ENCODE measurements at regions not wholly inside any gene's neighbourhood (a gene's known extent, or its start where the extent isn't known, plus 50 kb on each side); places are given as distances from the start of the nearest gene placed in this dataset.

GRCh38 chr14:84546236-84546635 is 983.7 kb upstream of the FLRT2 start:
- Mint-ChIP-seq H3K4me1 (no peaks in the 10 kb centered on the region), H3K36me3 (ENCODE audit: low read depth) (no peaks in the 10 kb centered on the region), H3K27me3 (no peaks in the 10 kb centered on the region), H3K27ac (no peak overlapping the region), H3K4me3 (no peak overlapping the region), H3K9me3 (no peaks in the 10 kb centered on the region)
- no peak for DNase-seq
- intact Hi-C loops (cut with micrococcal nuclease): no loop called here

- Mint-ChIP-seq H3K4me1 (no peaks in the 10 kb centered on the region), H3K36me3 (ENCODE audit: low read depth) (no peaks in the 10 kb centered on the region), H3K27ac (no peak overlapping the region), H3K27me3 (no peaks in the 10 kb centered on the region), H3K4me3 (no peak overlapping the region), H3K9me3 (peaks cover 18% of the 10 kb centered on the region)
- intact Hi-C loops (cut with micrococcal nuclease): no loop called here
- no peak for DNase-seq
Measured at GRCh38 chr14:84554136-84554535, 975.8 kb upstream of the FLRT2 start.

GRCh38 chr14:84555493-84555892 is 974.5 kb upstream of the FLRT2 start:
- DNase-seq: no peak
- Mint-ChIP-seq H3K27me3 (no peaks in the 10 kb centered on the region), H3K36me3 (ENCODE audit: low read depth) (no peaks in the 10 kb centered on the region), H3K9me3 (peaks cover 21% of the 10 kb centered on the region), H3K4me1 (no peaks in the 10 kb centered on the region), H3K27ac (no peak overlapping the region), H3K4me3 (no peak overlapping the region)
- intact Hi-C loops (cut with micrococcal nuclease): no loop called here

- no peaks in the 10 kb centered on the region for H3K27me3 Mint-ChIP-seq
- intact Hi-C loops (cut with micrococcal nuclease): no loop called here
- peaks cover 4% of the 10 kb centered on the region for H3K9me3 Mint-ChIP-seq
- H3K36me3 Mint-ChIP-seq (ENCODE audit: low read depth): no peaks in the 10 kb centered on the region
- H3K4me3 Mint-ChIP-seq: no peak overlapping the region
- DNase-seq: no peak
- no peaks in the 10 kb centered on the region for H3K4me1 Mint-ChIP-seq
- no peak overlapping the region for H3K27ac Mint-ChIP-seq
Measured at GRCh38 chr14:84566109-84566508, 963.8 kb upstream of the FLRT2 start.

GRCh38 chr14:84575681-84576080 is 954.3 kb upstream of the FLRT2 start:
- intact Hi-C loops (cut with micrococcal nuclease): no loop called here
- Mint-ChIP-seq H3K4me1 (no peaks in the 10 kb centered on the region), H3K36me3 (ENCODE audit: low read depth) (no peaks in the 10 kb centered on the region), H3K27ac (no peak overlapping the region), H3K4me3 (no peak overlapping the region), H3K9me3 (peaks cover 7% of the 10 kb centered on the region), H3K27me3 (no peaks in the 10 kb centered on the region)
- DNase-seq: no peak

- H3K4me3 Mint-ChIP-seq: no peak overlapping the region
- H3K36me3 Mint-ChIP-seq (ENCODE audit: low read depth): no peaks in the 10 kb centered on the region
- no peaks in the 10 kb centered on the region for H3K27me3 Mint-ChIP-seq
- no peaks in the 10 kb centered on the region for H3K9me3 Mint-ChIP-seq
- intact Hi-C loops (cut with micrococcal nuclease): no loop called here
- no peaks in the 10 kb centered on the region for H3K4me1 Mint-ChIP-seq
- no peak for DNase-seq
- no peak overlapping the region for H3K27ac Mint-ChIP-seq
Measured at GRCh38 chr14:84579292-84579691, 950.7 kb upstream of the FLRT2 start.

- H3K4me1 Mint-ChIP-seq: no peaks in the 10 kb centered on the region
- intact Hi-C loops (cut with micrococcal nuclease): no loop called here
- no peak overlapping the region for H3K4me3 Mint-ChIP-seq
- no peaks in the 10 kb centered on the region for H3K36me3 Mint-ChIP-seq (ENCODE audit: low read depth)
- DNase-seq: no peak
- H3K9me3 Mint-ChIP-seq: no peaks in the 10 kb centered on the region
- no peak overlapping the region for H3K27ac Mint-ChIP-seq
- H3K27me3 Mint-ChIP-seq: no peaks in the 10 kb centered on the region
Measured at GRCh38 chr14:84581041-84581440, 948.9 kb upstream of the FLRT2 start.

GRCh38 chr14:84584511-84584910 is 945.4 kb upstream of the FLRT2 start:
- no peaks in the 10 kb centered on the region for H3K27me3 Mint-ChIP-seq
- intact Hi-C loops (cut with micrococcal nuclease): no loop called here
- H3K9me3 Mint-ChIP-seq: no peaks in the 10 kb centered on the region
- H3K36me3 Mint-ChIP-seq (ENCODE audit: low read depth): no peaks in the 10 kb centered on the region
- no peak for DNase-seq
- no peaks in the 10 kb centered on the region for H3K4me1 Mint-ChIP-seq
- no peak overlapping the region for H3K4me3 Mint-ChIP-seq
- no peak overlapping the region for H3K27ac Mint-ChIP-seq

GRCh38 chr14:84591827-84592445 is 938.0 kb upstream of the FLRT2 start:
- Mint-ChIP-seq H3K9me3 (peaks cover 3% of the 10 kb centered on the region), H3K4me1 (no peaks in the 10 kb centered on the region), H3K36me3 (ENCODE audit: low read depth) (no peaks in the 10 kb centered on the region), H3K27me3 (no peaks in the 10 kb centered on the region), H3K27ac (no peak overlapping the region), H3K4me3 (no peak overlapping the region)
- DNase-seq: no peak
- intact Hi-C loops (cut with micrococcal nuclease): no loop called here

- Mint-ChIP-seq H3K9me3 (peaks cover 3% of the 10 kb centered on the region), H3K4me1 (no peaks in the 10 kb centered on the region), H3K27ac (no peak overlapping the region), H3K36me3 (ENCODE audit: low read depth) (no peaks in the 10 kb centered on the region), H3K27me3 (no peaks in the 10 kb centered on the region), H3K4me3 (no peak overlapping the region)
- no peak for DNase-seq
- intact Hi-C loops (cut with micrococcal nuclease): no loop called here
Measured at GRCh38 chr14:84592770-84593169, 937.2 kb upstream of the FLRT2 start.

- no peak for DNase-seq
- Mint-ChIP-seq H3K27me3 (no peaks in the 10 kb centered on the region), H3K4me1 (no peaks in the 10 kb centered on the region), H3K27ac (no peak overlapping the region), H3K4me3 (no peak overlapping the region), H3K36me3 (ENCODE audit: low read depth) (no peaks in the 10 kb centered on the region), H3K9me3 (no peaks in the 10 kb centered on the region)
- intact Hi-C loops (cut with micrococcal nuclease): no loop called here
Measured at GRCh38 chr14:84610086-84610485, 919.9 kb upstream of the FLRT2 start.

- Mint-ChIP-seq H3K4me1 (no peaks in the 10 kb centered on the region), H3K4me3 (no peak overlapping the region), H3K27ac (no peak overlapping the region), H3K36me3 (ENCODE audit: low read depth) (no peaks in the 10 kb centered on the region), H3K9me3 (no peaks in the 10 kb centered on the region), H3K27me3 (no peaks in the 10 kb centered on the region)
- no peak for DNase-seq
- intact Hi-C loops (cut with micrococcal nuclease): no loop called here
Measured at GRCh38 chr14:84622357-84622756, 907.6 kb upstream of the FLRT2 start.

GRCh38 chr14:84643446-84643845 is 886.5 kb upstream of the FLRT2 start:
- intact Hi-C loops (cut with micrococcal nuclease): no loop called here
- H3K27ac Mint-ChIP-seq: no peak overlapping the region

GRCh38 chr14:84646786-84647500 is 883.0 kb upstream of the FLRT2 start:
- Mint-ChIP-seq H3K4me3 (no peak overlapping the region), H3K36me3 (ENCODE audit: low read depth) (no peaks in the 10 kb centered on the region), H3K27ac (no peak overlapping the region), H3K4me1 (no peaks in the 10 kb centered on the region), H3K27me3 (no peaks in the 10 kb centered on the region), H3K9me3 (peaks cover 17% of the 10 kb centered on the region)
- intact Hi-C loops (cut with micrococcal nuclease): no loop called here
- no peak for DNase-seq

More at GRCh38 chr14:84643446-84643845, 886.5 kb upstream of the FLRT2 start:
- H3K36me3 Mint-ChIP-seq (ENCODE audit: low read depth): no peaks in the 10 kb centered on the region
- no peaks in the 10 kb centered on the region for H3K27me3 Mint-ChIP-seq
- H3K9me3 Mint-ChIP-seq: peaks cover 12% of the 10 kb centered on the region
- H3K4me1 Mint-ChIP-seq: no peaks in the 10 kb centered on the region
- no peak for DNase-seq
- no peak overlapping the region for H3K4me3 Mint-ChIP-seq

GRCh38 chr14:84655014-84655413 is 874.9 kb upstream of the FLRT2 start:
- Mint-ChIP-seq H3K9me3 (peaks cover 29% of the 10 kb centered on the region), H3K27ac (no peak overlapping the region), H3K4me1 (no peaks in the 10 kb centered on the region), H3K27me3 (no peaks in the 10 kb centered on the region), H3K36me3 (ENCODE audit: low read depth) (no peaks in the 10 kb centered on the region), H3K4me3 (no peak overlapping the region)
- no peak for DNase-seq
- intact Hi-C loops (cut with micrococcal nuclease): no loop called here
